AG10803 (cell line): ENCODE measurements at regions not wholly inside any gene's neighbourhood (a gene's known extent, or its start where the extent isn't known, plus 50 kb on each side); places are given as distances from the start of the nearest gene placed in this dataset.

Experiments used
- DNase-seq: peaks from one replicate; pipeline ENCODE4 v3.0.0; 2010; ENCODE audit warnings: low read depth
- H3K4me3 ChIP-seq: 2 replicates; pipeline ENCODE4 v1.5.1; 2011; ENCODE audit warnings: mild to moderate bottlenecking, low read length, control low read depth
- TF ChIP-seq, protein P1 (sequence below): conservative IDR thresholded peaks from 2 replicates; pipeline ENCODE4 v1.5.1; 2011; ENCODE audit warnings: mild to moderate bottlenecking, low read length, control low read depth, inconsistent platforms

- H3K4me3 ChIP-seq = no peak overlapping the region
- peak; percentile 64 for DNase-seq
- TF ChIP-seq, protein P1, sequence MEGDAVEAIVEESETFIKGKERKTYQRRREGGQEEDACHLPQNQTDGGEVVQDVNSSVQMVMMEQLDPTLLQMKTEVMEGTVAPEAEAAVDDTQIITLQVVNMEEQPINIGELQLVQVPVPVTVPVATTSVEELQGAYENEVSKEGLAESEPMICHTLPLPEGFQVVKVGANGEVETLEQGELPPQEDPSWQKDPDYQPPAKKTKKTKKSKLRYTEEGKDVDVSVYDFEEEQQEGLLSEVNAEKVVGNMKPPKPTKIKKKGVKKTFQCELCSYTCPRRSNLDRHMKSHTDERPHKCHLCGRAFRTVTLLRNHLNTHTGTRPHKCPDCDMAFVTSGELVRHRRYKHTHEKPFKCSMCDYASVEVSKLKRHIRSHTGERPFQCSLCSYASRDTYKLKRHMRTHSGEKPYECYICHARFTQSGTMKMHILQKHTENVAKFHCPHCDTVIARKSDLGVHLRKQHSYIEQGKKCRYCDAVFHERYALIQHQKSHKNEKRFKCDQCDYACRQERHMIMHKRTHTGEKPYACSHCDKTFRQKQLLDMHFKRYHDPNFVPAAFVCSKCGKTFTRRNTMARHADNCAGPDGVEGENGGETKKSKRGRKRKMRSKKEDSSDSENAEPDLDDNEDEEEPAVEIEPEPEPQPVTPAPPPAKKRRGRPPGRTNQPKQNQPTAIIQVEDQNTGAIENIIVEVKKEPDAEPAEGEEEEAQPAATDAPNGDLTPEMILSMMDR = no peak
Observed at GRCh38 chr16:79372503-79373184, 227.9 kb downstream of the MAF start.

GRCh38 chr16:79370736-79371135, 229.8 kb downstream of the MAF start:
- H3K4me3 ChIP-seq = no peak overlapping the region
- TF ChIP-seq, protein P1 = no peak
- DNase-seq = no peak

GRCh38 chr16:79369796-79370195, 230.7 kb downstream of the MAF start:
- TF ChIP-seq, protein P1 = no peak
- peak; percentile 3 for DNase-seq
- H3K4me3 ChIP-seq = no peak overlapping the region

- no peak for DNase-seq
- TF ChIP-seq, protein P1 = no peak
- no peak overlapping the region for H3K4me3 ChIP-seq
Observed at GRCh38 chr16:79367822-79368221, 232.7 kb downstream of the MAF start.

GRCh38 chr16:79366635-79367034, 233.9 kb downstream of the MAF start:
- DNase-seq = no peak
- TF ChIP-seq, protein P1 = no peak
- no peak overlapping the region for H3K4me3 ChIP-seq

- no peak overlapping the region for H3K4me3 ChIP-seq
- DNase-seq = peak; percentile 29
- TF ChIP-seq, protein P1 = no peak
Observed at GRCh38 chr16:79365702-79366101, 234.8 kb downstream of the MAF start.

DNA sequence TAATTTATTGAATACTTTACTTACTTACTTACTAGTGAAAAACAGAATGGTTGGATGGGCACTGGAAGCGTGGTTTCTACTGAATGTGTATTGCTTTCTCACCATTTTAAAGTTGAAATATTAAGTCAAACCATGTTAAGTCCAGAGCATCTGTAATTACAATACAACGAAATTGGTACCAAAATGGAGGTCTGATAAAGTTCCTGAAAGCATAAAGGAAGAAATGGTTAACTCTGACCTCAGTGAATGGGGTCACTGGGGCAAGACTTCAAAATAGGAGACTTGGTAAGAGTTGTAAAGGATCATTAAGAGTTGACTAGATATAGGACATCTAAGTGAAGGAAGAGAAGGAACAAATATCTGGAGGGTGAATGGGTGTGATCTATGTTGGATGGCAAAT, 237.1 kb downstream of the MAF start:
- H3K4me3 ChIP-seq = no peak overlapping the region
- TF ChIP-seq, protein P1 = no peak

More for the DNA sequence above, 237.1 kb downstream of the MAF start:
- no peak for DNase-seq
